NCI-H460 (cell line): ENCODE measurements at regions not wholly inside any gene's neighbourhood (a gene's known extent, or its start where the extent isn't known, plus 50 kb on each side); places are given as distances from the start of the nearest gene placed in this dataset.

Experiments
- DNase-seq: peaks from one replicate; pipeline ENCODE4 v3.0.0-alpha.2; 2016; ENCODE audit warnings: low read depth; ENCODE audit errors: extremely low read depth

DNA sequence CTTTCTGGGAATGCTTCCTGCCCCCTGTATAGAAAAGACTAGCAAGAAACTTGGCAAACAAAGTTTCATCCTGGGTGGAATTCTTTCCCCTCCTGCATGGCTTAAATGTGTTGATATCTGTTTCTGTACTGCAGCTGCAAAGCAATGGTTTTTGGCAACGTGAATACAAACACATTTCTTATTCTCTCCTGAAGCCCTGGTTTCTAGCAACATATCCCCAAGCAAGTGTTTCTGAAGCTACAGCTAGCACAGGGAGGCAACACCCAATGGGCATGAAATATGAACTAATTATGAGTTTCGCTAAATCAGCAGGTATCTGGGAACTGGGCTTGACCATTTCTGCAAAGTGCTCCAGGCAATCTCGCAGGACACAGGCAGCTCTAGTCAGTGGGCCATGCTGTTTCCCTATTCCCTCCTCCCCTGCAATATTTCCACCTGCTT, 392.3 kb upstream of the TMPO start:
- no peak for DNase-seq

DNA sequence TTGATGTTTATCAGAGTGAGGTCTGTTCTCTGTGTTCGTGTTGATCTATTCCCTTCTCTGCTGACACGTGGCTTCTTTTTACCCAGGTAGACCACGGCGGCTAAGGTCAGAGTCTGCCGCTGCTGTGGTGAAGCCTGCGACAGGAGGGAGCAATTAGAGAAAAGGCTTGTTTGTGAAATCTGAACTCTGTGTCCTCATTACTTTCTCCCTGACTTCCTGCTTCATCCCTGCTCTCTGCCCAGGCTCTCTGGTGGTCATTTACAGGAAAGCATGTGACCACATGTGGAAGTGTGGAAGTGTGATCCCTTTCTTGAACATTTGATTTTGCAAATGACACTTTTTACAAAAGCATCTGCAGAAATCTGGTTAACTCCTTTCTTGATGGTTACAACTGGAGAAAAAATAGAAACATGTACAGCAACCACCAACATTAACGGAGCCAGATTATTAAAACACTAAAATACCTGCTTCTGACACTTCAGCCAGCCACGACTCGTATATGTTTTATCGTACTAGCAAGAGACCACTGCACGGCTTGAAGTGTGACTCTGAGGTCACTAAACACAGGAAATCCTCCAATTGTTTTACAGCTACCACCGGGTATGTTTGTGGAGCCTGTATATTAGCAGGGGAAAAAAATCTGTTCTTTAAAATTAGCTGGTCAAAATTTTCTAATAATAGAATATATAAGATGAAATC, 388.6 kb upstream of the TMPO start:
- no peak for DNase-seq

DNA sequence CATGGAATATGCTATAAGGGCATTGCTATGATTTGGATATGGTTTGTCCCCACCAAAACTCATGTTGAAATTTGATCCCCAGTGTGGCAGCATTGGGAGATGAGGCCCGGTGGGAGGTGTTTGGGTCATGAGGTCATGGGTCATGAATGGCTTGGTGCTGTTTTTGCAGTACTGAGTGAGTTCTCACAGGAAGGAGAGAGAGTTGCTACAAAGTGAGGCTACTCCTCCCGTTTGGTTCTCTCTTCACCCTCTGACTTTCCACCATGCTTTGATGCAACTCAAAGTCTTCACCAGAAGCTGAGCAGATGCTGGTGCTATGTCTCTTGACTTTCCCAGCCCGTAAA, 388.1 kb upstream of the TMPO start:
- no peak for DNase-seq

DNA sequence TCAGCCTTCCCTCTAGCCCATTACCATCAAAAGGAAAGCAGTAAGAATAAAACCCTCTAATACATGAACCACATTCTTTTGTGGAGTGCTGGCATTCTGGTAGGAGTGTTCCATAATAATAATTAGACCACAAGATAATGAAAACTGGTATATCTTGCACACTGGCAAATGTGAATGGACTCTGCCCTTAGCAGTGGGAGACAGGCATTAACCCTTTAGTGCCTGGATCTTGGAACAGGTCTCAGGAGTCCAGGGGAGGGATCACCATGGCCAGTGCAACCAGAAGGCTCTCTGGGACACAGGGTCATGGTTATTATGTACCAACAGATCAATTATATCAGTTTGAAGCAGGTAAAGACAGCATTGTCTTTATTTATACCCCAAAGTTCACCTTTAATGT, 387.5 kb upstream of the TMPO start:
- no peak for DNase-seq

DNA sequence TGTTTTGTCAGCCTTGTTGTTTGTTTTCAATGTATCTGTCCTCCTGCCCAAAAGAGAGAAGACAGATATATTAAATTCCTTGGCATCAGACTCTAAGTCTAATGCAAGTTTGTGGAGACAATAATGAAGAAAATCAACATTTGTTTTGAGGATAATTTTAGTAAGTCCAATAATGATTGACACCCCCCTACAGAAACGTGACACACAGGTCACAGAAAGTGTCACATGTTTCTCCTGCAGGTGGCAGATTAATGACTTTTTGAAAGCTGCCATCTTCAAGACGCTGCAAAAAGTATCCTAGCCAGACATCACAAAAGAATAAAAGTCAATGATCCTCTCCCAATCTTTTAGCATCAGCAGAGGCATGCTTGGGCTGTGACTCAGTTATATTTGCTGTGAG, 378.8 kb upstream of the TMPO start:
- no peak for DNase-seq

DNA sequence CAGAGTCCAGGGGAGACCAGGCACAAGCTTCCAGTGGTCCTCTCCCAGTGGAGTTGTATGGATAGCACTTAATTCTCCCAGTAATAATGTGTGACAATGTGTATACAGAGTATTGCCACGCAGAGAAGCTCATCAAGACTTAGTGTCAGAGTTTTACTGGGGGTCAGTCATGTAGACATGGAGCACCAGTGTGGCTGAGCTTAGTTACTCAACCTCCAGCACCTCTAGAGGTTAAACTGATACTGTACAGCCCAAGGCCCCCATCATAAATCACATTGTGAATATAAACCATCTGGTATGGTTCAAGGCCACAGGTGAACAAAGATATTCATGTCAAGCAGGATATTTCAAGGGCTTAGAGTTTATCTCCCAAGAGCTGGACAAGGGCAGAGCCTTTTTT, 378.1 kb upstream of the TMPO start:
- no peak for DNase-seq

DNA sequence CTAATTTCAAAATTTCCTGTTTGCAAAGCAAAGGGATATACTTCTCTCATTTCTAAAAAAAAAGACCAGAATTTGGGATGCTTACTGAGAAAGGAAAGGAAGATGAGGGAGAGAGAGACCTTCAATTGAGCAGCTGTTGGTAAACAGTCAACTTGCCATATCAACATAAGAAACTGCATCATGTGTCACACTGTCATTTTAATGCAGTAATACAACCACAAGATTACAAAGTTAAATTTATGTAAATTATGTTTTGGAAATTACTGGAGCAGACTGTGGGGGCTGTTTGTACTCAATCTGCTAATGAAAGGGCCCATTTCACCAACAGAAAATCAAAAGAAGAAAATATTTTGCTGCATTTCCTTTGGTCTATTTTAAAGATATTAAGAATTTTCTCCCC, 370.4 kb upstream of the TMPO start:
- DNase-seq = no peak

DNA sequence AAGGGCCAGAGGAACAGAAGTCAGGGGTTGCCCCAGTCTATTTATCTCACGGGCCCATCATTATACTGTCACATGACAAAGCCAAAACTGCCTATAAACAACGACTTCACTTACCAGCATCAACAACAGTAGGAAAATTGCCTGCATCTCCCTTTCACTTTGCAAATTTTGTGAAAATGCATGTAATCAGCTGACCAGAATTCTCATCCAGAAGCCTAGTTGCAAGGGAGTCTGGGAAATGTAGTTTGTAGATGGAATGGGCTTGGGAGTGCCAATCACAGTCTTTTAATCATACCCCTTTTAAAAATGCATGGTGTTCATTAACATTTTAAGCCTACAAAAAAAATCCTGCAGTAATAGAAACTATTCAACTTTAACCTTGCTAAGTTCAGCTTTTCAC, 369.3 kb upstream of the TMPO start:
- DNase-seq = no peak

DNA sequence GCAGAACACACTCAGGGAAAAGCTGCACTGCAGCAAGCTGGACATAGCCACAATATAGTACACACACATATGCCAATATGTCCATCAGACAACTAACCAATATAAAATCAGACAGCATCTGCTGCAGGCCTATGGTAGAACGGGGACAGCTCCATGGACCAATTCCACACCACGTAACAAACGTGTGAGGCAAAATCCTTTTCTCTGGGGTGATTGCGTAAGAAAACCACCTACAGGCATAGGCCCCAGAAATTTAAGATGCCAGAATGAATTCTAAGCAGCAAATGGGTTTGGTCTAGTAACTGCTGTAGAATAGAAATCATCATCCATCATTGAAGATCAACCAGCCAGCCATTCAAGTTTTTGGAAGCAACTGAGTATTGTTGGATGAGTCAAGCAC, 368.9 kb upstream of the TMPO start:
- DNase-seq = no peak

DNA sequence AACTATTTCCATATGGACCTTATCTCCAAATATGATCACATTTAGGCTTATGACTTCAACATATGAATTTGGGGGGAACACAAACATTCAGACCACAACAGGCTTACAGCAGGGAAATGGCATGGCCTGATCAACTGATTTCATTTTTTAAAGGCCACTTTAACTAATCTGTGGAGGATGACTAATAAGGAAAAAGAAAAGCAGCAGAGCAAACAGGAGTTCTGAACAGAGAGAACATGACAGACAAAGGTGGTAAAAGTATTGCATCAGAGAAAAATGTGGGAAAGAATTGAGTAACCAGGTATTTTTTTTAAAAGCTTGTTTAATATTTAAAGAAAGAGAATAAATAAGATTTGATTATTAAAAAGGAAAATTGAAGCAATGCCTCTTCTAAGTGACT, 366.1 kb upstream of the TMPO start:
- no peak for DNase-seq

DNA sequence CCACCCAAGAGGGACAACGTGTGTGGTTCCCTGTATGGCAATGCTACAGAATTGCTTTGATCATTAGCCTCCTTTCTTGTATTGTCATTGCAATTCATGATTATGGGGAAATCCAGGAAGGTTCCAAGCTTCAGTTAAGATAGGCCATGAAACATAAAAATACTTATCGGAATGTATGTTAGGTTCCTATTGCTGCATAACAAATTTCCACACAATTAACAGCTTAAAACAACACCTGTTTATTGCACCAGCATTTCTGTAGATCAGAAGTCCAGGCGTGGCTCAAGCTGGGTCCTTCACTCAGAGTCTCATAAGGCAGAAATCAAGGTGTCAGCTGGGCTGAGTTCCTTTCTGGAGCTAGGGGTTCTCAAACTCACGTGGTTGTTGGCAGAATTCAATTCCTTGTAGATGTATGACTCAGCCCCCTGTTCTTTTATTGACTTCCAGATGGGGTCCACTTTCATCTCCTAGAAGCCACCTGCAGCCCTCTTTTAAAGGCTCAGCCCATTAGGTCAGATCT, 365.6 kb upstream of the TMPO start:
- DNase-seq = no peak

DNA sequence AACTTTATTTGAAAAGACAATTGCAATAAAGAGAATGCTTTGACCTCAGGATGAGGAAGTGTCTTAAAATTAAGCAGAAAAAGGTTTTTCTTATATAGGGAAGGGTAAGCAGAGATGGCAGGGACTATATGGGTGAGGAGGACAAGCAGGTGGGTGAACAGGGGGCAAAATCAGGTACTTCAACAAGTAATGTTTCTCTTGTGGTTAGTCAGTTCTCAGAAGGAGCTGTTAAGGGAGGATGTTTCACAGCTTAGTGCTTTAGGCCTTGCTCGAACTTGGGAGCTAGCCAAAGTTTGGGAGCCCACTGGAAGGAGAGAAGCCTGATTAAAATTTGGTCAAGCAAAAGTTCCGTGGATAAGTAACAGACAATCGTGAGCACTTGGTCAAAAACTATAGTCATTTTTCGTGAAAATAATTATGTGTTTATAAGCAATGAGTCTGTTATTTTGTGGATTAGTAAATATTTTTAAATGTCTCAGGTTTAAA, 364.2 kb upstream of the TMPO start:
- no peak for DNase-seq

DNA sequence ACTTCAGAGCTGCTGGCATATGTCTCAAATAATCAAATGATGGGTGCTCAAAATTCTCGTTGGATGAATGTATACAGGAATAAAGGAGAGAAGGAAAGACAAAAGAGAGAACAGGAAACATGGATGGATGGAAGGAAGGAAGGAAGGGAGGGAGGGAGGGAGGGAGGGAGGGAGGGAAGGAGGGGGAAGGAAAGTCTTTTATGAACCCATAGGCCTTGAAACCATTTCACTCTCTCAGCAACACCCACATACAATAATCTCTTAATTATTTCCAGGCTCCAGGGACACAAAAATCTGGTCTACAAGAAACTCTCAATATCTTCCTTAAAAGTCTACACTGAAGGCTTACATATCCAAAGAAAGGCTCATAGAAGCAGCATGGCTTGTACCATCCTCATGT, 363.4 kb upstream of the TMPO start:
- DNase-seq = no peak

DNA sequence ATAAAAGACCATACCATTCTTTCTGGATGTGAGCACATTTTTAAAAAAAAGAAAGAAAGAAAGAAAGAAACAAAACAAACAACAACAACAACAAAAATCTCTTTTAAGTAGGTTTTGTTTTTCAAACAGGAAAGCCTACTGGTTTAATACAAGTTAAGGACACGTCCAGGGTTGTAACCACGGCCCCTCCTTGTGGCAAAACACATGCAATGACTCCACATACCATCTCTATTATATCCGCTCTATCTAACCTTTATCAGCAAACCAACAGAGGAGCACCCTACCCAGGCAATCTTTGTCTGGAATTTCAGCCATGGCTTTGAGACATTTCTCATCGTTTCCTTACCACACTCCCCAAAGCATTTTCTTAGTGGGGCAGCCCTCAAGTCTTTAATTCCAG, 360.5 kb upstream of the TMPO start:
- peak; percentile 38 for DNase-seq

DNA sequence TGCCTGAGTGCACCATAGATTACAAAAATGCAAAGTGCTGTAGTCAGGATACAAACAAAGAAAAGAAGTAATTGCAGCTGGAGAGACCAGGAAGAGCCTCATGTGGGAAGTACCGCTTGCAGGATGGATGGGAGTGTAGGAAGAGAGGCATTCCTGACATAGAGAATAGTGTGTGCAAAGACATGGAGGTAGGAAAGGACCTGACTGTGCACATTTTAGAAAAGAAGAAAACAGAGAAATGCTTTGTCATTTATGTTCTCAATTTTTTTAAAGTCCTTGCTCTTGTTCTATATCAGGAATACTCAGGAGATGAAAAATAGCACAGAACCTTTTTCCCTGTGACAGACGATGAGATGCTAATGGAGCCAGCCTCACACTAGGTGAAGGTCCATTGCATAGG, 358.7 kb upstream of the TMPO start:
- no peak for DNase-seq

DNA sequence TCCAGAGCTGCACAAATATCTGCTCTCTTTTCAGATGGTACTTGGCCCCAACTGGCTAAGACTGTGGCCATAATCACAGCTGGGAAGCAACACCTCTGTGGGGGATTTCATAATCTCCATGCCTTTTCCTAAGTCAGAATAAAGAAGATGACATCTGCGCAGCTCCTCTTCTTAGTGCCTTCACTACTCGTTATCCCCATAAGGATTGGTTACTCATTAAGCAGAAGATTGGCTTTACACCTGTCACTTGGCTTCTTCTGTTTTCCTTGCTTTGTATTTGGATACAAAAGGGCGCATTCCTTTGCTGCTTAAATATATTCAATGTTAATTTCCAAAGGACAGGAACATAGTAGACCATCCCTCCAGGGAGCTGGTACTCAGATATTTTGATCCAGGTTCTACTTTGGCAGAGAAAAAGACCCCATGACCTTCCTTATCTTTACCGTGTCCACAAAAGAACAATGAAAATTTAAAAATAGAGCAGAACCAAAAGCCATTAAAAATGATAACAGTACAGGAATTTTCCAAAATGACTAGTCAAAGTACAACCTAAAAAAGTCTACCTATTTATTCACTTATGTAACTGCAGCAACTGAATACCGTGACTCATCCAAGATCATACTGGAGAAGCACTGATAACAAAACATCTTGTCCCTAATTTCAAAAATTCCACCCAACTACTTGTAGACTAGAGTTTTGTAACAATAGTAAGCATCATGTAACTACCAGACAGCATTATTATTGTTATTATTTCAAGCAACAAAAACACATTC, 352.3 kb upstream of the TMPO start:
- no peak for DNase-seq

DNA sequence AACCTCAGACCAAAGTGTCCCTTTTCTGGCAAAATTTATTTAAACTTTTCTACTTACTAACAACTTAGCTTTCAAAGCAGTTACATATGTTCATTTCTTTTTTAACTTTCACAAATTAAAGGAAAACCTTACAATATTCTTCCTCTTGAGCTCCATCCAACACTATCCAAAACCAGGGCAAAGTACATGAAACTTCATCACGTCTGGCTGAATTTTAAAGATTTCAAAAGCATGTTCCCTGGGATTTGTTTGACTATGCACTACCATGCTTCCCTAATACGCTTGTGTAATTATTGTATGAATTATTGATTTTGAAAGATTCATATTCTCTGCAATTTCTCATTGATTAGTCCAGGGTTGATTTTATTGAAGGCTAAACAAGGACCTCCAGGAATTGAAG, 343.1 kb upstream of the TMPO start:
- no peak for DNase-seq

DNA sequence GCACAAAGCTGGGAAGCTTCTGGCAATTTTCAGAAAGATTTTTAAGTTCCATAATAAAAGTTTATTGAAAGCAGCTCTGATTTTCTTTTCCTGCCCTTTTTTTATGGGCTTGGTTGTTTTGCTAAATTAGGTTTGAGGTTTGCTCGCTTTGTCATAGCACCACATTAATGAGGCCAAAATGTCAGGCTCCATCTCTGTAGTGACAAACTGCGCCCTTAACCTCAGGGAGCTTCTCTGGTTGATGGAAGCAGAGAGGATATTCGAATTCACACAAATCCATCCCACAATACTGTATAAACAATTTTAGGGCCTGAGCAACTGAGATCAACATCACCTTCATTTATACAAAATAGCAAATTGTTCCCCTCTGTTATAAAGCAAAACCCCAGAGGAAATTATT, 342.6 kb upstream of the TMPO start:
- no peak for DNase-seq

DNA sequence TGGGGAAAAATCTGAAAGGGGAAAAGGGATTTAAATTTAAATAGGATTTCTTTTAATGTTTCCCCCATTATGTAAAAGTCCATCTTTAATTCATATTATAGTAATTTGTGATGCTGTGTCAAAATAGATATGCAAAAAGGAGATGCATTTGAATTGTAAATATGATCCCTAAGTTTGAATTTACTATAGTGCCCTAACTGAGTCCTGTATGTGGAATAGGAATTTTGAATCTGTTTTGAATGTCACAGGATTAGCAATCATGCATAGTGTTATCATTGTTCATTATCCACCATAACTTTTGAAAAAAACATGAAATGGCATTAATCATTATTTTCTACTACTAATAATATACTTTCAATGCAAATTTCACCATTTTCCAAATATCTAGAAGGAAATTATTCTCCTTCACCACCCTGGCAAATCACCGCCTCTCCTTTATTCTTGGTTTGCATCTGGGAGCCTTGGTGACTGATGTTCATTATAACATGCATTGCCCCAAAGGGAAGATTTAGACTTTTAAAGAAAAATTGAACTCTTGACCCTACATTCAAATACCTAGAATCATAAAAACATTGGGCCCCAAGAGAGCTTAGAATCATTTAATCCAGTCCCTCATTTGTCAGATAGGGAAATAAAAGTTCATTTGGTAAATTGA, 341.5 kb upstream of the TMPO start:
- DNase-seq = no peak

DNA sequence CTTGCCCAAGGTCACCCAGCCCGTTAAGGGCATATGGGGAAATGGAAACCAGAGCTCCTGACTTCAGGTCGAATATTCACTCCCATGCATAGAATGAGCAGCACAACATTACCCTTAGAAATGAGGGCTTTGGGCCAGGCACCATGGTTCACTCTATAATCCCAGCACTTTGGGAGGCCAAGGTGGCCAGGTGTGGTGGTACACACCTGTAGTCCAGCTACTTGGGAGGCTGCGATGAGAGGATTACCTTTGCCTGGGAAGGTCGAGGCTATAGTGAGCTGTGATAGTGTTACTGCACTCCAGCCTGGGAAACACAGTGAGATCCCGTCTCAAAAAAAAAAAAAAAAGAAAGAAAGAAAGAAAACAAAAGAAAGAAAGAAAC, 341.0 kb upstream of the TMPO start:
- DNase-seq = no peak

DNA sequence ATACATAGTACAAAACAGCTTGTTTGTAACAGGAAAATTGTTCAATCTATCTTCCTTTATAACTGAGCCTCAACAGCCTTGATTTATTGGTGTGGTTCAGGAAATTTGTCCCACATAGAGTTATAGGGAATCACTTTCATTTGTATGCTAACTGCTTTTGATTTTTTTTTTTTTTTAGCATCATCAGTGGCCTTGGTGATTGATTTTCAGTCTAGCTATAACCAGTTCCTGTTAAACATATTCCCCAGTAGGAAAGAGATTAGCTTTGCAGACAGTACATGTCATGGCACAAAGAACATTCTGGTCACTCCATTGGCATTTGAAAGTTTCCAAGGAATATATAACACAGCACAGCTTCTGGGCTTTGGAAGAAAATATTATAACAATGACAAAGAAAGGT, 337.3 kb upstream of the TMPO start:
- DNase-seq = no peak

DNA sequence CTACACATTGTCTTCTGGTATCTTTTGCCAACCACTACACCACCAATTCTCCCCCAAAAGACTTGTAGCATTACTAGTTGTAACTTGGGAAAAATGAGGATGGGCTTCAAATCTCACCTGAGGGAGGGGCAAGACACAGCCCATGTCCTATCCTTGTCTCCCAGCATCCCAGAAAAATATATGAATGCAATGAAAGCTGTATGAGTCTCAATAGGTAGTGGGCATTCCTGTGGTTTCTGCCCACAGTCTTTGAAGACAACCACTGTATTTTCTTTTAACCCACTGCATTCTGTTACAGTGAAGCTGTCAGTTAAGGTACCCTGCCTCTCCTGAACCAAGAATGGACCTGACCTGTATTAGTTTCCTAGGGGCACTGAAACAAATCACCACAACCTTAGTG, 336.2 kb upstream of the TMPO start:
- no peak for DNase-seq
